GM19395 (cell line): ENCODE measurements at regions not wholly inside any gene's neighbourhood (a gene's known extent, or its start where the extent isn't known, plus 50 kb on each side); places are given as distances from the start of the nearest gene placed in this dataset.
A peak's percentile ranks its signal among the peaks of the same experiment; 100 is the strongest.
"Not testable (repeated sequence)": the region's sequence is repeated elsewhere in the genome, so short reads cannot be mapped to it uniquely, and the experiment has no call there.

Experiments used
- ATAC-seq: cut with Tn5 transposase; IDR thresholded peaks from one replicate; pipeline ENCODE4 v1.9.1; 2021; ENCODE audit warnings: mild to moderate bottlenecking, moderate library complexity; ENCODE audit not compliant: unreplicated experiment

GRCh38 chr11:22920939-22921565, 60.8 kb upstream of the CCDC179 start:
- ATAC-seq: peak; percentile 95

- no peak for ATAC-seq
Observed at GRCh38 chr11:22922672-22923071, 62.4 kb upstream of the CCDC179 start.

- no peak for ATAC-seq
Observed at GRCh38 chr11:22923561-22923960, 63.3 kb upstream of the CCDC179 start.

GRCh38 chr11:22926341-22926740, 66.1 kb upstream of the CCDC179 start:
- no peak for ATAC-seq

- no peak for ATAC-seq
Observed at GRCh38 chr11:22927793-22928192, 67.5 kb upstream of the CCDC179 start.

- no peak for ATAC-seq
Observed at GRCh38 chr11:22928207-22928917, 68.1 kb upstream of the CCDC179 start.

- ATAC-seq: peak; percentile 99
Observed at GRCh38 chr11:22930816-22931594, 70.7 kb upstream of the CCDC179 start.

GRCh38 chr11:22938691-22939090, 78.4 kb upstream of the CCDC179 start:
- ATAC-seq: no peak

GRCh38 chr11:22941544-22941943, 81.3 kb upstream of the CCDC179 start:
- ATAC-seq: not testable (repeated sequence)

- no peak for ATAC-seq
Observed at GRCh38 chr11:22957786-22958185, 97.5 kb upstream of the CCDC179 start.

GRCh38 chr11:22974251-22974650, 114.0 kb upstream of the CCDC179 start:
- no peak for ATAC-seq

GRCh38 chr11:22976146-22976545, 115.9 kb upstream of the CCDC179 start:
- no peak for ATAC-seq

GRCh38 chr11:22982903-22983302, 122.6 kb upstream of the CCDC179 start:
- ATAC-seq: no peak

- ATAC-seq: no peak
Observed at GRCh38 chr11:22984045-22984444, 123.8 kb upstream of the CCDC179 start.

GRCh38 chr11:22989371-22989770, 129.1 kb upstream of the CCDC179 start:
- no peak for ATAC-seq

- no peak for ATAC-seq
Observed at GRCh38 chr11:22991196-22991595, 130.9 kb upstream of the CCDC179 start.

GRCh38 chr11:23006730-23007129, 146.5 kb upstream of the CCDC179 start:
- ATAC-seq: no peak

GRCh38 chr11:23010790-23011335, 150.6 kb upstream of the CCDC179 start:
- no peak for ATAC-seq

- no peak for ATAC-seq
Observed at GRCh38 chr11:23012930-23013329, 152.7 kb upstream of the CCDC179 start.

GRCh38 chr11:23013509-23013908, 153.2 kb upstream of the CCDC179 start:
- no peak for ATAC-seq

- ATAC-seq: peak; percentile 70
Observed at GRCh38 chr11:23021287-23021863, 161.1 kb upstream of the CCDC179 start.
